Endometrium (tissue), 2 donors: ENCODE measurements at regions not wholly inside any gene's neighbourhood (a gene's known extent, or its start where the extent isn't known, plus 50 kb on each side); places are given as distances from the start of the nearest gene placed in this dataset.

Experiments
- FAIRE-seq: peaks from 2 replicates; lab custom pipeline; 2012; peaks lifted over from hg19 to GRCh38; lab: Jason Lieb, UNC
- donor health status: control.
- donor health status: control.

DNA sequence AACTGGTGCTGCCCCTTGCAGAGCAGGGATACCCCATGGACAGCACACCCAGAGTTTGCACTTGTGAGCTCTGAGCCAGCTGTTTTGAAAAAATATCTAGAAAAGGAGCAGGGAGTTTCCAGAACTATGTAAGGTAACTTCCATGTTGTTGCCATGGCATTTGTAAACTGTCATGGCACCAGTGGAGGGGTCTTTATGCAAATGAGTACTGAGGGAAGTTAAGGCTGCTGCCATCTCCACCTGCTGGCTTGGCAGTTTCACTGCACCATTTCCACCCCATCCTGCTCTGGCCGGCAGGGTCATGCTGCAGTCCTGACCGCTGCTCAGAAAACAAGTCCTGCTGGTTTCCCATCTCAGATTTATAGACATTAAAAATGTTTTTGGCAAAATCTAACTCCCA lies 52.3 kb upstream of the SNTG2 start:
- no peak for FAIRE-seq

GRCh38 chr2:897091-897490 lies 53.6 kb upstream of the SNTG2 start:
- no peak for FAIRE-seq

- no peak for FAIRE-seq
Observed at GRCh38 chr2:893311-893710, 57.3 kb upstream of the SNTG2 start.

- FAIRE-seq = no peak
Observed at GRCh38 chr2:892892-893291, 57.8 kb upstream of the SNTG2 start.

DNA sequence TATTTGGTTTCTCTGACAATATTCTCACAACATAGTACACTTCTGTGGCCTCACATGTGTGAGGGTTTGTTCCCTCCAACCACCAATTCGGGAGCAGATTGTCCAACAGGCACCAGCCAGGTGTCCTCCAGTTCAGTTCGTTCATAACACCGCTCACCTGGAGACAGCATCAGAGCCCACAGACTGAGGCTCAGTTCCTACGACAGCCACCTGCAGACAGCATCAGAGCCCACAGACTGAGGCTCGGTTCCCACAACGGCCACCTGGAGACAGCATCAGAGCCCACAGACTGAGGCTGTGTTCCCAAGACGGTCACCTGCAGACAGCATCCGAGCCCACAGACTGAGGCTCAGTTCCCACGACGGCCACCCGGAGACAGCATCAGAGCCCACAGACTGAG lies 58.2 kb upstream of the SNTG2 start:
- FAIRE-seq = no peak

- FAIRE-seq = no peak
Observed at GRCh38 chr2:891734-892133, 58.9 kb upstream of the SNTG2 start.

- no peak for FAIRE-seq
Observed at GRCh38 chr2:890791-891190, 59.9 kb upstream of the SNTG2 start.

DNA sequence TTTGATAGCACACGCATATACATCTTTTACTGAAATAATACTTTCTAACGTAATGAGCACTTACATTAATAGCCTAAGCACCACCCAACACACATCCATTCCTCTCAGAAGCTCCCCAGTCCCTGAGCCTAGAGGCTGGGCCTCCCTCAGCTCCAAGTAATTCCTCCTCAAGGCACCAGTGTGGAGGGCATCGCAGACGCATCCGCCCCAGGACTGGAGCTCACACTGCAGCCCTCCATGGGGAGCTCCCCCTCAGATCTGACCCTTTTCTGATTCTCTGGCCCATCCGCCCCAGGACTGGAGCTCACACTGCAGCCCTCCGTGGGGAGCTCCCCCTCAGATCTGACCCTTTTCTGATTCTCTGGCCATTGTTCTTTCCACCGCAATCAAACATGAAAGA lies 60.4 kb upstream of the SNTG2 start:
- no peak for FAIRE-seq

GRCh38 chr2:888906-889566 lies 61.6 kb upstream of the SNTG2 start:
- no peak for FAIRE-seq

DNA sequence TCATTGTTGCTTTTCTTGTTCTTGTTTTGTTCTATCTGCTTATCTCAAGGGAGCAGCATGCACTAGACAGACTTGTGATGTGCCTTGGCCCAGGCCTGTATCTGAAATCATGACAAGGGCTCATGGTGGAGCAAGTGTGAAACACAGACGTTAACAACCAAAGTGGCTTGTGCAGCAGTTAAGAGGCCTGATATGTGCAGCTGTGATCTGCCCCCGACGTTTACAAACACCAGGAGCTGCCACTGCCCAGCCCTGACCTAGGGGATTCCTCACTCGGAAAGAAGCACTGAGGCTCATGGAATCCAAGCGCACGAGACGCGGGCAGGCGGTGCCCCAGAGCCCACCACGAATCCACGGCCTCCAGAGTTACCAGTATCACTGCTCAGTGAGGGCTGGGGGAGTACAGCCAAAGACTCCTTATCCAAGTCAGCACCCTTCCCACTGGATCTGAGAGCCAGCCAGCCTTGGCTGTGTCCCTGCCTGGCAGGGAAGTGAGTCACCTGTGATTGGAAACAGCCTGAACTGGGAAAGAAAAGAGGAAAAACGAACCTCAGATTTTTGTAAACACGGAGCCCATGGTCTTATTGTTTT lies 62.3 kb upstream of the SNTG2 start:
- no peak for FAIRE-seq

DNA sequence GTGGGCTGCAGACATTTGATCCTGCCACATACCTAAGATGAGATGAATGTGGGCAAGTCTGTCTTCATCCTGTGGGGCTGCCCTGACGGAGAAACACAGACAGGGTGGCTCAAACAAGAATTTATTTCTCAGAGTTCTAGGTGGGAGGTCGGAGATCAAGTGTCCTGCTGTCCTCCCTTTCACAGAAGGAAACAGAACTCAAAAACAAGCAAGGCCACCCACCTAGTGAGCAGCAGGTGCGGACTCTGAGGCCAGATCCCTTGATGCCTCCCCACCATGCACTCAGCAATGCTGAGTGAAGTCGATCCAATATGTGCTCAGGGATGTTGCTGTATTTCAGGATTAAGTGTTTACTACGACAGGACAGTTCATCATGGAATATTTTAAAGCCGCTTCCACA lies 63.0 kb upstream of the SNTG2 start:
- FAIRE-seq = no peak

- no peak for FAIRE-seq
Observed at GRCh38 chr2:886072-887022, 64.3 kb upstream of the SNTG2 start.

DNA sequence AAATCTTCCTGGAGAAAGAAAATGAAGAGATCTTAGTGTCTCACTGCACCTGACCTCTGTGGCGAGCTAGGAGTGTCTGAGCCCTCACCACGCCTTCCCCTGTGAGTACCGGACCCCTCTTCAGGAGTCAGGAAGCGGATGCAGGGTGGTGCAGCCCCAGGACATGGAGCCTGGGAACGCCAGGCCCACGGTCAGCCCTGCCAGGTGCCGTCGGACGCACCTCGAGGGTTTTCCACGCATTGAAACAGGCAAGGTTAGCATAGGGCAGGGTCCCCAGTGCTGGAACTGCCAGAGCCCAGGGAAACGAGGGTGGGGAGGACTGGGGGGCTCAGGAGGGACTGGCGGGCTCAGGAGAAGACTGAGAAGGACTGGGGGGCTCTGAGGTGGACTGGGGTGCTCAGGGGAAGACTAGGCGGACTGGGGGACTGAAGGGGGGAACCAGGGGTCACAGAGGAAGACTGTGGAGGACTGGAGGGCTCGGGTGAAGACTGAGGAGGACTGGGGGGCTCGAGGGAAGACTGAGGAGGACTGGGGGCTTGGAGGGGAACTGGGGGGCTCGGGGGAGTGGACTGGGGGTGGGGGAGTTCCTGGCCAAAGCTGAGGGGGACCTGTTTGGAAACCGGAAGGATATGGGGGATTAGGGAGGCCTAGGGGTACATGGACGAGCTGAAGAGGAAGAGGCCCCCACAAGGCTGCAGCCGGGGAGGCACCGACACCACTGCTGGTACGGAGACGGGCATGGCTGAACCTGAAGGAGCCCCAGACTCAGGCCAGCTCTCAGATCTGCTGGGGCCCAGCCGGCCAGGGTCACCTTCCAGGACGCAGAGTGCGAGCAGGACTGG lies 65.2 kb upstream of the SNTG2 start:
- FAIRE-seq = no peak

DNA sequence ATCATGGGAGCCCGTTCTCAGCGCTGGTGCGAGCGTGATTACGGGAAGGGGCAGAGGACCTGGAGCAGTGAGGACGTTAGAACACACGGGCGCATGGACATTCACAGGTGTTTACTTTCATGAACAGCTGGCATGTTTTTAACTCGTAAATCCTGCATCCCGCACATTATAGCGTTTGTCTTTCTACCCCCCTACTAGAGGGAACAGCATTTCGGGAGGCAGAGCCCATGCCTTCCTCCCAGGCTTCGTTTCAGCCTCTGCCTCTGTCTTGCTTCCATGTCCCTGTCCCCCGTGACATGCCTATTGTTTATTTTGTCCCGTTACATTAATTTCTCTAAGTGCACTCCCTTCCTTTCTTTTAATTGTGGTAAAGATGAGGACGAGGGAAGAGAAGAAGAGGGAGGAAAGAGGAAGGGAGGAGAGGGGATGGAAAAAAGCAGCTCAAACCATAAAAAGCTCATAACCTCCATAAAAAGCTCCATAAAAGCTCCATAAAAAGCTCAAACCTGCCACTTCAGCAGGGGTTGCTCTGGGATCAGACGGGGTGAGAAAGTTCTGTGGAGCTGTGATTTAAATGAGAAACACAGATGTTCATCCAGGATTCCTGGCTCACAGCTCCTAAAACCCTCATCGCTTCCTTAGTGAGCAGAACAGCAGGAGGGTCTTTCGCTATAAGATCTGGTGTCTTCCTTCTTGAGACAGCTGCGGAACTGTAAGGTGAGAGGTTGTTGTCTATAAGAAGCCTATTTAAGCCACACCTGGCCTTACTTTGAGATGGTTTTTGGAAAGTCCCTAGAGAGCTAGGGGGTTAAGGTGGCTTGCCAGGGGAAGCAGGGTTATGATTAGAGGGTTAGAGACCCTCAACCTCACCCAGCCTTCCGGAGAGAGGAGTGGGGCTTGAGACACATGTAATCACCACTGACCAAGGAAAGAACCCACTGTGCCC lies 66.6 kb upstream of the SNTG2 start:
- no peak for FAIRE-seq

GRCh38 chr2:883260-883802 lies 67.3 kb upstream of the SNTG2 start:
- no peak for FAIRE-seq

DNA sequence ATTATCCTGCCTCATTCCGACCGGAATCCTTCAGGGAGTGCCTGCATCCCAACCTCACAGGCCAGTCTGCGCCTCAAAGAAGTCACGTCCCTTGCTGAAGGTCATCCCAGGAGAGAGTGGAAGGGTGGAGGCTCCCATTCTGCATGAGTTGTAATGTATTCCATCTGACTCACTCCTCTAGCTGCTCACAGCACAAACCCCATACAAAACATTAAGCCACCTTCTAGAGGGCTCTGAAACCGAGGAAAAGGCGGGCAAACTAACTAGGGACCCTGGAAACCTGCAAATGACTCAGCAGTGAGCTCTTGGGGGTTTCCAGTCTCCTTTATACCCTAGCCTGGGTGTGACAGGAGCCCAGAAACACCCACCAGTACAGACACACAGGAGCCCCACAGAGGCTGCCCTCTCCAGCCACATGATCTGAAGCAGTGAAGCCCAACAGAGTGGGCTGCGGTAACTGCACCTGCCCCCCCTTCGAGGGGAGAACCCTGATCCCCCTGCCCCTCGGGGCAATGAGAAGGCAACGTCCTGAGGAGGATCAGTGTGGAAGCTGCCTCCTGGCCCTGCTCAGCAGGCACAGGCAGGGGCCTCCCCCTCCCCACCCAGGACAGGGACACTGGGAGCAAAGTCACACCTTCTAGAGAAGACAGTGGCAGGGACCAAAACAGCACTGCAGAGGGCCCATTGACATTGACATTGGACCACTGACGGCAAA lies 69.3 kb upstream of the SNTG2 start:
- no peak for FAIRE-seq

DNA sequence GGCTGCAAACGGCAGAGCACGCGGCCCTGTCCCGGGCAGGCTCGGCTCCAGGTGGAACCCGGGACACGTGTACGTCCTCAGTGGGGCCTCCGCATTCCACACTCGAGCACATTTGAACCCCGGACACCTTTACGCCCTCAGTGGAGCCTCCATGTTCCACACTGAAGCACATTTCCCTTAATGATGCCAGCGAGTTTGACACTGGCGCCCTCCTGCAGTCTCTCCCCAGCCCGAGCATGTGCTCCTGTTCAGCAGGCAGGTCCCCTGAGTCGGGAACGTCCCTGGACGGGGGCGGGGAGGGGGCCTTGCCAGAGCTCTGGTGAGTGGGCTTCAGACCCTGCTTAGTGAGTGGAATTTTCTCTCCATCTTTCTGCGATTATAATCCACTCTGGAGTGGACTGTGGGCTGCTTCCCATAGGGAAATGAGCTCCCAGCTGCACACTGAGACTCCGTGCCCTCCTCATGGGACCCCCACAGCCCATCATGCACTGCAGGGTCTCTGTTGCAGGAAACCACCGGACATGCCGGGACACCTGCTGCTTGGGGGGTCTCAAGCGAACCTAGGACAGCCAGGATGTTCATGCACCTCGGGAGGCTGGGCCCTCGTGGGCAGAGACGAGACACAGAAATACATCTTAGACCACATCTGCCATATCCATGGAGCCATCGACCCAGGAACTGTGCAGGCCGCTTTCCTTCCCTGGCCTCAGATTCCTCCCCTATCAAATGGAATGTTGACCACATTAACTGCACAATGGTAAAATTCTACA lies 70.3 kb upstream of the SNTG2 start:
- FAIRE-seq = no peak

DNA sequence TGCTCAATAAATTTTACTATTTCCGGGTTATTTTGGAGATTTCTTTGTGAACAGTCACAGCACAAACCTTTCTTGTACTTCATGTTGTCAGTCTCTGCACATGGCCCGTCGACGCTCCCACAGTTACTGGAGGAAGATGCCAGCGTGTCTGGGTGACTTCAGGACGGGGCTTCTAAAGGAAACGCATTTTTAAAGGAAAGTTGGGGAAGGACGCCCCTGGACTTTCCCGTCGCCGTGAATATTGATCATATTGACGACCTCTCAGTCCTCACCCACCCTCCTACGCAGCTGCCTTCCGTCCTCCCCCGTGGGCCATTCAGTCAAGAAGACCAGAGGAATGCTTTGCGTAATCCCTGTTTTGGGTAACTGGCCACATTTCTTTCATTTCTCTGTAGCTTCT lies 71.1 kb upstream of the SNTG2 start:
- FAIRE-seq = no peak

DNA sequence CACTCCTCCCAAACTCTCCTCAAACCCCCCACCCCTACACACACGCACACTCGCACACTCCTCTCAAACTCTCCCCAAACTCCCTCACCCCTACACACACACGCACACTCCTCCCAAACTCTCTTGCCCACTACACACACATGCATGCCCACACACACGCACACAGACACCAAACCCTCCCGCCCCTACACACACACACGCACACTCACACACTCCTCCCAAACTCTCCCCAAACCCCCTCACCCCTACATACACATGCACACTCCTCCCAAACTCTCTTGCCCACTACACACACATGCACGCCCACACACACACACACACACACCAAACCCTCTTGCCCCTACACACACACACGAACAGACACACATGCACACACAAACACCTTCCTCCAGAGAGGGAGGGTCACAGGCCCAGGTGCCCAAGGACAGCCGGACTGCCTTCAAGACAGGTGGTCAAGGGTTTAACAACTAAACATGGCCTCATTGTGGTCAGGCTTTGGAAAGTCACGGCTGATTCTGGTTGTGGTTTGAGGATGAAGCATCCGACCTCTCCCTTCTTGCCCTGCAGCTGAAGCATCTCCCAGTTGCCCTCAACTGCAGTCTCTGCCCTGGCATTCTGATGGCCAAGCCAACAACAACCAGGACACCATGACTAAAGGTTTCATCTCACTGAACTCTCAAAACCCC lies 72.3 kb upstream of the SNTG2 start:
- no peak for FAIRE-seq
